Fibroblast of peridontal ligament (primary cell): ENCODE measurements at regions not wholly inside any gene's neighbourhood (a gene's known extent, or its start where the extent isn't known, plus 50 kb on each side); places are given as distances from the start of the nearest gene placed in this dataset.

Experiments
- DNase-seq: peaks from one replicate; pipeline ENCODE4 v3.0.0-alpha.2; 2010; ENCODE audit errors: extremely low read depth

GRCh38 chr11:121797496-121797895 lies 318.5 kb downstream of the BLID start:
- DNase-seq, result no peak

- DNase-seq, result no peak
These were observed 320.8 kb downstream of the BLID start for GRCh38 chr11:121795174-121795573.

- no peak for DNase-seq
These were observed 321.3 kb downstream of the BLID start for GRCh38 chr11:121794671-121795141.

GRCh38 chr11:121793916-121794315 lies 322.1 kb downstream of the BLID start:
- no peak for DNase-seq

- peak; percentile 27 for DNase-seq
These were observed 322.7 kb downstream of the BLID start for GRCh38 chr11:121793291-121793690.

- no peak for DNase-seq
These were observed 323.8 kb downstream of the BLID start for GRCh38 chr11:121792185-121792584.

- DNase-seq, result no peak
These were observed 325.6 kb downstream of the BLID start for GRCh38 chr11:121790430-121790829.

- DNase-seq, result no peak
These were observed 328.2 kb upstream of the SORL1-AS1 start for GRCh38 chr11:121780971-121781370.

GRCh38 chr11:121777056-121777455 lies 324.3 kb upstream of the SORL1-AS1 start:
- no peak for DNase-seq

GRCh38 chr11:121775276-121775675 lies 322.5 kb upstream of the SORL1-AS1 start:
- DNase-seq, result no peak

GRCh38 chr11:121773076-121773475 lies 320.3 kb upstream of the SORL1-AS1 start:
- DNase-seq, result no peak

- no peak for DNase-seq
These were observed 318.3 kb upstream of the SORL1-AS1 start for GRCh38 chr11:121770939-121771595.

- DNase-seq, result no peak
These were observed 316.4 kb upstream of the SORL1-AS1 start for GRCh38 chr11:121769191-121769590.

- DNase-seq, result no peak
These were observed 314.7 kb upstream of the SORL1-AS1 start for GRCh38 chr11:121767433-121767832.

GRCh38 chr11:121766991-121767390 lies 314.2 kb upstream of the SORL1-AS1 start:
- DNase-seq, result no peak

- no peak for DNase-seq
These were observed 313.4 kb upstream of the SORL1-AS1 start for GRCh38 chr11:121766166-121766565.

GRCh38 chr11:121763526-121763925 lies 310.8 kb upstream of the SORL1-AS1 start:
- no peak for DNase-seq

GRCh38 chr11:121762820-121763219 lies 310.1 kb upstream of the SORL1-AS1 start:
- peak; percentile 48 for DNase-seq

GRCh38 chr11:121761186-121761585 lies 308.4 kb upstream of the SORL1-AS1 start:
- no peak for DNase-seq

- DNase-seq, result no peak
These were observed 304.8 kb upstream of the SORL1-AS1 start for GRCh38 chr11:121757480-121758125.

GRCh38 chr11:121755906-121756305 lies 303.1 kb upstream of the SORL1-AS1 start:
- DNase-seq, result no peak

- no peak for DNase-seq
These were observed 302.4 kb upstream of the SORL1-AS1 start for GRCh38 chr11:121755191-121755590.

GRCh38 chr11:121754598-121754997 lies 301.8 kb upstream of the SORL1-AS1 start:
- peak; percentile 56 for DNase-seq
